GM12878 (cell line): ENCODE measurements at regions not wholly inside any gene's neighbourhood (a gene's known extent, or its start where the extent isn't known, plus 50 kb on each side); places are given as distances from the start of the nearest gene placed in this dataset.

Experiments
- ATAC-seq: fragments of 200-7000 bp; cut with Tn5 transposase; 3 replicates; pipeline ENCODE4 v1.9.1; 2020; ENCODE audit warnings: mild to moderate bottlenecking, moderate library complexity
- BruUV-seq: library from RNA; stranded (reverse); fragments of 400-500 nt; replicated peaks from 2 replicates; lab custom pipeline; 2021; lab: Mats Ljungman, UMichigan
- CTCF ChIA-PET: fragments of 300-600 bp; sonication (Branson Sonifier 250); formaldehyde crosslinking; extraction: SDS; loops from one replicate; lab custom pipeline; 2021; ENCODE audit warnings: inconsistent platforms; lab: Yijun Ruan, JAX
- POLR2A ChIA-PET: fragments of 350-600 bp; formaldehyde crosslinking; extraction: SDS; loops from one replicate; lab custom pipeline; 2021; ENCODE audit warnings: inconsistent platforms; lab: Charles Lee
- RAD21 ChIA-PET: fragments of 300-600 bp; sonication (Branson Sonifier 250); formaldehyde crosslinking; loops from one replicate; lab custom pipeline; 2023; ENCODE audit warnings: antibody characterized with exemption; ENCODE audit not compliant: unreplicated experiment; lab: Charles Lee
- SMC1A ChIA-PET: fragments of 300-600 bp; sonication (Branson Sonifier 250); formaldehyde crosslinking; loops from one replicate; lab custom pipeline; 2023; ENCODE audit not compliant: unreplicated experiment, uncharacterized antibody; lab: Charles Lee
- DNase-seq: peaks from one replicate; pipeline ENCODE4 v3.0.0-alpha.2; 2011; ENCODE audit warnings: low read depth, low spot score
- FAIRE-seq: peaks from 3 replicates; lab custom pipeline; 2011; peaks lifted over from hg19 to GRCh38; lab: Jason Lieb, UNC
- H2AFZ ChIP-seq: 2 replicates; pipeline ENCODE4 v1.6.0; 2011; ENCODE audit warnings: low read depth, low read length, control low read depth; ENCODE audit not compliant: control insufficient read depth
- H3K27ac ChIP-seq: 2 replicates; pipeline ENCODE4 v1.5.1; 2011; ENCODE audit warnings: control low read depth; ENCODE audit not compliant: control insufficient read depth, insufficient read depth
- H3K27me3 ChIP-seq, 2 experiments: replicated peaks in 1 of 2; 2 replicates each; pipeline versions ENCODE4 v1.6.0 to v1.6.1; 2011; ENCODE audit warnings: low read length in 1 of 2; ENCODE audit not compliant: control insufficient read depth in 2 of 2, insufficient read depth in 2 of 2
- H3K36me3 ChIP-seq, 2 experiments: 2 replicates each; pipeline ENCODE4 v1.5.1; 2011; ENCODE audit warnings: low read length in 1 of 2; ENCODE audit not compliant: control insufficient read depth in 2 of 2, insufficient read depth in 2 of 2
- H3K4me1 ChIP-seq: 2 replicates; pipeline ENCODE4 v1.6.1; 2011; ENCODE audit warnings: mild to moderate bottlenecking, low read length, moderate library complexity, mixed read lengths; ENCODE audit not compliant: control insufficient read depth, insufficient read depth
- H3K4me2 ChIP-seq: 2 replicates; pipeline ENCODE4 v1.6.0; 2011; ENCODE audit warnings: control low read depth; ENCODE audit not compliant: control insufficient read depth, insufficient read depth
- H3K4me3 ChIP-seq: fragments of 200-600 bp; sonication (generic); 2 replicates; pipeline ENCODE4 v1.5.1; 2016
- H3K79me2 ChIP-seq: 2 replicates; pipeline ENCODE4 v1.6.0; 2011; ENCODE audit warnings: low read length; ENCODE audit not compliant: control insufficient read depth, insufficient read depth
- H3K9ac ChIP-seq: 2 replicates; pipeline ENCODE4 v1.8.0; 2011; ENCODE audit warnings: low read length, control low read depth, mixed read lengths; ENCODE audit not compliant: control insufficient read depth, insufficient read depth
- H3K9me3 ChIP-seq: replicated peaks from 3 replicates; pipeline ENCODE4 v1.5.1; 2011; ENCODE audit warnings: mild to moderate bottlenecking, low read length; ENCODE audit not compliant: control insufficient read depth, insufficient read depth
- H4K20me1 ChIP-seq: 2 replicates; pipeline ENCODE4 v1.6.0; 2011; ENCODE audit not compliant: control insufficient read depth, insufficient read depth
- RCOR1 ChIP-seq: conservative IDR thresholded peaks from 2 replicates; pipeline ENCODE4 v1.6.1; 2012; ENCODE audit warnings: low read depth, low read length, improper control_type of control experiment
- in situ Hi-C: fragments of 300-500 bp; cut with MboI; formaldehyde crosslinking; loops from 9 replicates; pipeline ENCODE4 v1.14.3; 2018; ENCODE audit warnings: mixed read lengths
- intact Hi-C: fragments of 100-400 bp; cut with micrococcal nuclease; formaldehyde crosslinking; loops from one replicate; pipeline ENCODE4 v1.14.2; 2022; ENCODE audit not compliant: unreplicated experiment
- TF ChIP-seq, protein P1 (sequence below): IDR thresholded peaks from 2 replicates; pipeline ENCODE4 v1.6.1; 2012; ENCODE audit warnings: improper control_type of control experiment, low read depth, low read length; ENCODE audit not compliant: insufficient replicate concordance

GRCh38 chr2:180450841-180451240 is 443.7 kb upstream of the CWC22 start:
- DNase-seq, result no peak
- H3K27ac ChIP-seq, result no peak overlapping the region
- H3K4me1 ChIP-seq, result no peaks in the 10 kb centered on the region
- in situ Hi-C loops, result no loop called here
- SMC1A ChIA-PET, result interaction anchor here (0.9 kb wide), 1 partner anchor 84 kb away, joined by 3 read pairs; no protein-coding TSS in a partner anchor
- no peak overlapping the region for H3K9ac ChIP-seq
- H3K4me3 ChIP-seq, result no peak overlapping the region
- no peak for ATAC-seq
- intact Hi-C loops, result no loop called here
- no TSS peak for BruUV-seq
- no peaks in the 10 kb centered on the region for H3K36me3 ChIP-seq
- no peaks in the 10 kb centered on the region for H3K79me2 ChIP-seq
- no peaks in the 10 kb centered on the region for H4K20me1 ChIP-seq
- no peaks in the 10 kb centered on the region for H3K9me3 ChIP-seq
- POLR2A ChIA-PET, result no interaction called here
- H3K27me3 ChIP-seq, result no peaks in the 10 kb centered on the region
- RAD21 ChIA-PET, result no interaction called here
- TF ChIP-seq RCOR1, result no peak
- TF ChIP-seq, protein P1, sequence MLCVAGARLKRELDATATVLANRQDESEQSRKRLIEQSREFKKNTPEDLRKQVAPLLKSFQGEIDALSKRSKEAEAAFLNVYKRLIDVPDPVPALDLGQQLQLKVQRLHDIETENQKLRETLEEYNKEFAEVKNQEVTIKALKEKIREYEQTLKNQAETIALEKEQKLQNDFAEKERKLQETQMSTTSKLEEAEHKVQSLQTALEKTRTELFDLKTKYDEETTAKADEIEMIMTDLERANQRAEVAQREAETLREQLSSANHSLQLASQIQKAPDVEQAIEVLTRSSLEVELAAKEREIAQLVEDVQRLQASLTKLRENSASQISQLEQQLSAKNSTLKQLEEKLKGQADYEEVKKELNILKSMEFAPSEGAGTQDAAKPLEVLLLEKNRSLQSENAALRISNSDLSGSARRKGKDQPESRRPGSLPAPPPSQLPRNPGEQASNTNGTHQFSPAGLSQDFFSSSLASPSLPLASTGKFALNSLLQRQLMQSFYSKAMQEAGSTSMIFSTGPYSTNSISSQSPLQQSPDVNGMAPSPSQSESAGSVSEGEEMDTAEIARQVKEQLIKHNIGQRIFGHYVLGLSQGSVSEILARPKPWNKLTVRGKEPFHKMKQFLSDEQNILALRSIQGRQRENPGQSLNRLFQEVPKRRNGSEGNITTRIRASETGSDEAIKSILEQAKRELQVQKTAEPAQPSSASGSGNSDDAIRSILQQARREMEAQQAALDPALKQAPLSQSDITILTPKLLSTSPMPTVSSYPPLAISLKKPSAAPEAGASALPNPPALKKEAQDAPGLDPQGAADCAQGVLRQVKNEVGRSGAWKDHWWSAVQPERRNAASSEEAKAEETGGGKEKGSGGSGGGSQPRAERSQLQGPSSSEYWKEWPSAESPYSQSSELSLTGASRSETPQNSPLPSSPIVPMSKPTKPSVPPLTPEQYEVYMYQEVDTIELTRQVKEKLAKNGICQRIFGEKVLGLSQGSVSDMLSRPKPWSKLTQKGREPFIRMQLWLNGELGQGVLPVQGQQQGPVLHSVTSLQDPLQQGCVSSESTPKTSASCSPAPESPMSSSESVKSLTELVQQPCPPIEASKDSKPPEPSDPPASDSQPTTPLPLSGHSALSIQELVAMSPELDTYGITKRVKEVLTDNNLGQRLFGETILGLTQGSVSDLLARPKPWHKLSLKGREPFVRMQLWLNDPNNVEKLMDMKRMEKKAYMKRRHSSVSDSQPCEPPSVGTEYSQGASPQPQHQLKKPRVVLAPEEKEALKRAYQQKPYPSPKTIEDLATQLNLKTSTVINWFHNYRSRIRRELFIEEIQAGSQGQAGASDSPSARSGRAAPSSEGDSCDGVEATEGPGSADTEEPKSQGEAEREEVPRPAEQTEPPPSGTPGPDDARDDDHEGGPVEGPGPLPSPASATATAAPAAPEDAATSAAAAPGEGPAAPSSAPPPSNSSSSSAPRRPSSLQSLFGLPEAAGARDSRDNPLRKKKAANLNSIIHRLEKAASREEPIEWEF, result no peak
- H3K4me2 ChIP-seq, result no peak overlapping the region
- H2AFZ ChIP-seq, result no peak overlapping the region
- CTCF ChIA-PET, result interaction anchor here (1.0 kb wide), 1 partner anchor 13 kb away, joined by 3 read pairs; no protein-coding TSS in a partner anchor
- FAIRE-seq, result no peak
